ENCODE measurements at regions not wholly inside any gene's neighbourhood (a gene's known extent, or its start where the extent isn't known, plus 50 kb on each side); places are given as distances from the start of the nearest gene placed in this dataset.

DNA sequence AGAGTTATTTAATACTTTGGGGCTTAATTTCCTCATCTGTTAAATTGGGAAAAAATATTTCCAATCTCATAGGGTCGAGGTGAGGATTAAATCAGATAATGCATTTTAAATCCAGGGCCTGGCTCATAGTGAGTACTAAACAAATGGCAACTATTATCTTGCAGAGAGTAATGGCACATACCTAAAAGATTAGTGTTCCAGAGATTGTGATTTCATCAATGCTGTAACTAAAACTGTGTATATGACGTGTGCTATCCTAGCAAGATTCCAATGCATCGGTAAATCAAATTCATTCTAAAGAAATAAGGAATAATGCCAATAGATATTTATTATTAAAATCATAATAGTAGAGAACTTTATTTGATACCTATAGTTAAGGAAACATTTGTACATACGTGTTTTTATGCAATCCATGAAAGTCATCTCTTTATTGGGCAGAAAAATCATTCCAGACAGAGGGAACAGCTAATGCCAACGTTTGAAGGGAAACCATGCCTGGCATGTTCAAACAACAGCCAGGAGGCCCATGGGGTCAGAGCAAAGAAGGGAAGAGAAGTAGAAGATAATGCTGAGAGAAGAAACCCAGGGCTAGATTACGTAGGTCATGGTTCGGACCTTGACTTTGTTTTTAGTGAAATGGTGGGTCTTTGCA, 174.8 kb upstream of the AGR3 start:
- TF ChIP-seq EZH2 (optimal IDR thresholded peaks at IDR 0.05; ENCODE audit: low read depth, low read length) = no peak
- TF ChIP-seq EZH2phosphoT487 (IDR thresholded peaks at IDR 0.05; ENCODE audit: low read length) = no peak
- TF ChIP-seq, protein P1, sequence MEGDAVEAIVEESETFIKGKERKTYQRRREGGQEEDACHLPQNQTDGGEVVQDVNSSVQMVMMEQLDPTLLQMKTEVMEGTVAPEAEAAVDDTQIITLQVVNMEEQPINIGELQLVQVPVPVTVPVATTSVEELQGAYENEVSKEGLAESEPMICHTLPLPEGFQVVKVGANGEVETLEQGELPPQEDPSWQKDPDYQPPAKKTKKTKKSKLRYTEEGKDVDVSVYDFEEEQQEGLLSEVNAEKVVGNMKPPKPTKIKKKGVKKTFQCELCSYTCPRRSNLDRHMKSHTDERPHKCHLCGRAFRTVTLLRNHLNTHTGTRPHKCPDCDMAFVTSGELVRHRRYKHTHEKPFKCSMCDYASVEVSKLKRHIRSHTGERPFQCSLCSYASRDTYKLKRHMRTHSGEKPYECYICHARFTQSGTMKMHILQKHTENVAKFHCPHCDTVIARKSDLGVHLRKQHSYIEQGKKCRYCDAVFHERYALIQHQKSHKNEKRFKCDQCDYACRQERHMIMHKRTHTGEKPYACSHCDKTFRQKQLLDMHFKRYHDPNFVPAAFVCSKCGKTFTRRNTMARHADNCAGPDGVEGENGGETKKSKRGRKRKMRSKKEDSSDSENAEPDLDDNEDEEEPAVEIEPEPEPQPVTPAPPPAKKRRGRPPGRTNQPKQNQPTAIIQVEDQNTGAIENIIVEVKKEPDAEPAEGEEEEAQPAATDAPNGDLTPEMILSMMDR (IDR thresholded peaks at IDR 0.05; ENCODE audit: low read length) = no peak
- H3K79me2 ChIP-seq (ENCODE audit: low read length) = no peaks in the 10 kb centered on the region
- H3K36me3 ChIP-seq (replicated peaks; ENCODE audit: insufficient read depth, low read length) = no peaks in the 10 kb centered on the region
- H3K4me1 ChIP-seq (ENCODE audit: low read length) = no peaks in the 10 kb centered on the region
- H2AFZ ChIP-seq (ENCODE audit: low read length) = no peak overlapping the region
- no peak overlapping the region for H3K9ac ChIP-seq (ENCODE audit: low read length)
- no peaks in the 10 kb centered on the region for H3K9me3 ChIP-seq (replicated peaks; ENCODE audit: insufficient read depth, low read length)
- no peaks in the 10 kb centered on the region for H4K20me1 ChIP-seq (ENCODE audit: insufficient read depth, low read length)
- H3K27me3 ChIP-seq (replicated peaks; ENCODE audit: insufficient read depth, low read length) = no peaks in the 10 kb centered on the region
- DNase-seq = no peak
- H3K9me2 ChIP-seq (replicated peaks; ENCODE audit: insufficient read depth, low read length) = no peaks in the 10 kb centered on the region
- no peak overlapping the region for H3K4me3 ChIP-seq (ENCODE audit: low read length)
- H3K27ac ChIP-seq (ENCODE audit: low read length) = no peak overlapping the region
- H3F3A ChIP-seq (ENCODE audit: insufficient read depth, low read length) = no peaks in the 10 kb centered on the region
- H3K4me2 ChIP-seq (ENCODE audit: low read depth, low read length) = no peak overlapping the region

DNA sequence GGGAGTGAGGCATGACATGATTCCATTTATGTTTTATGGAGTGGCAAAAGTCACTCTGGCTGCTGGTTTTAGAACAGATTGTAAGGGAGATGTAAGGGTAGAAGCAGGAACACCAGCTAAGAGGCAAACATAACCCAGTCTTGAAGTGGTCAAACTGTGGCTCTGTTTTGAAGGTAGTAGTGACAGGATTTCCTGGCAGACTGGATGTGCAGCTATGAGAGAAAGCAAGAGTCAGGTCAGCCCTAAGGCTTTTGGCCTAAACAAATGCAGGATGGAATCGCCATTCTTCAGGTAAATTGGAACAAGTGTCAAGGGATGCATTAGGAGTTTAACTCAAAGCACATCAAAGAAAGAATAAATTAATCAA, 175.3 kb upstream of the AGR3 start:
- no peak for DNase-seq
- no peaks in the 10 kb centered on the region for H3K27me3 ChIP-seq (replicated peaks; ENCODE audit: insufficient read depth, low read length)
- H3K4me2 ChIP-seq (ENCODE audit: low read depth, low read length) = no peak overlapping the region
- no peaks in the 10 kb centered on the region for H3K4me1 ChIP-seq (ENCODE audit: low read length)
- no peak overlapping the region for H2AFZ ChIP-seq (ENCODE audit: low read length)
- no peaks in the 10 kb centered on the region for H3K36me3 ChIP-seq (replicated peaks; ENCODE audit: insufficient read depth, low read length)
- H3K27ac ChIP-seq (ENCODE audit: low read length) = no peak overlapping the region
- H3K9ac ChIP-seq (ENCODE audit: low read length) = no peak overlapping the region
- H3K9me3 ChIP-seq (replicated peaks; ENCODE audit: insufficient read depth, low read length) = no peaks in the 10 kb centered on the region
- TF ChIP-seq, protein P1 (IDR thresholded peaks at IDR 0.05; ENCODE audit: low read length) = no peak
- TF ChIP-seq EZH2 (optimal IDR thresholded peaks at IDR 0.05; ENCODE audit: low read depth, low read length) (no peak), EZH2phosphoT487 (IDR thresholded peaks at IDR 0.05; ENCODE audit: low read length) (no peak)
- no peaks in the 10 kb centered on the region for H3K79me2 ChIP-seq (ENCODE audit: low read length)
- no peak overlapping the region for H3K4me3 ChIP-seq (ENCODE audit: low read length)
- no peaks in the 10 kb centered on the region for H3K9me2 ChIP-seq (replicated peaks; ENCODE audit: insufficient read depth, low read length)
- no peaks in the 10 kb centered on the region for H3F3A ChIP-seq (ENCODE audit: insufficient read depth, low read length)
- H4K20me1 ChIP-seq (ENCODE audit: insufficient read depth, low read length) = no peaks in the 10 kb centered on the region

DNA sequence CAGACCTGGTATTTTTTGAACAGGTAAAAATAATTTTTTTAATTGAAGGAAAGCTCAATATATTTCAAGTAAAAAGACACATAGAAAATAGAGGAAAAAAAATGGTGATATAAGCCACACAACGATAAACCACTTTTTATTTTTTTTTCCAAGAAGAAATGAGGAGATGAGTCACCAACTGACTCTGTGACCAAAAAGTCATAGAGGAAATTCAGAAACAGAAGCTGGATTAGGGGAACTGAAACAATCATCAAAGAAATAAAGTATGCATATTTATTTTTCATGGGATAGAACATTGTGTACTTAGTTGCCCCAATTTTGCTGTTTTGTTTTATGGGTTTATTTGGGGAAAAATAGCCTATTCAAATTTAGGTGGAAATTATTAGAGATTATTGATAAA, 176.8 kb upstream of the AGR3 start:
- H3K79me2 ChIP-seq (ENCODE audit: low read length) = no peaks in the 10 kb centered on the region
- no peaks in the 10 kb centered on the region for H4K20me1 ChIP-seq (ENCODE audit: insufficient read depth, low read length)
- H3K27ac ChIP-seq (ENCODE audit: low read length) = no peak overlapping the region
- no peaks in the 10 kb centered on the region for H3K36me3 ChIP-seq (replicated peaks; ENCODE audit: insufficient read depth, low read length)
- H3K4me3 ChIP-seq (ENCODE audit: low read length) = no peak overlapping the region
- no peak overlapping the region for H2AFZ ChIP-seq (ENCODE audit: low read length)
- no peak overlapping the region for H3K4me2 ChIP-seq (ENCODE audit: low read depth, low read length)
- H3K9ac ChIP-seq (ENCODE audit: low read length) = no peak overlapping the region
- no peaks in the 10 kb centered on the region for H3K9me2 ChIP-seq (replicated peaks; ENCODE audit: insufficient read depth, low read length)
- H3K4me1 ChIP-seq (ENCODE audit: low read length) = no peaks in the 10 kb centered on the region
- TF ChIP-seq EZH2 (optimal IDR thresholded peaks at IDR 0.05; ENCODE audit: low read depth, low read length) (no peak), EZH2phosphoT487 (IDR thresholded peaks at IDR 0.05; ENCODE audit: low read length) (no peak)
- TF ChIP-seq, protein P1 (IDR thresholded peaks at IDR 0.05; ENCODE audit: low read length) = no peak
- no peak for DNase-seq
- H3K27me3 ChIP-seq (replicated peaks; ENCODE audit: insufficient read depth, low read length) = no peaks in the 10 kb centered on the region
- H3F3A ChIP-seq (ENCODE audit: insufficient read depth, low read length) = no peaks in the 10 kb centered on the region
- H3K9me3 ChIP-seq (replicated peaks; ENCODE audit: insufficient read depth, low read length) = no peaks in the 10 kb centered on the region

Measured in MM.1S (cell line).